GM18519 (cell line): ENCODE measurements at regions not wholly inside any gene's neighbourhood (a gene's known extent, or its start where the extent isn't known, plus 50 kb on each side); places are given as distances from the start of the nearest gene placed in this dataset.
"Not testable (repeated sequence)": the region's sequence is repeated elsewhere in the genome, so short reads cannot be mapped to it uniquely, and the experiment has no call there.

Source experiments
- ATAC-seq: cut with Tn5 transposase; IDR thresholded peaks from one replicate; pipeline ENCODE4 v1.9.1; 2021; ENCODE audit warnings: mild to moderate bottlenecking, moderate library complexity; ENCODE audit not compliant: unreplicated experiment, low FRiP score

GRCh38 chr1:95575291-95575690 is 341.3 kb downstream of the RWDD3 start:
- no peak for ATAC-seq

DNA sequence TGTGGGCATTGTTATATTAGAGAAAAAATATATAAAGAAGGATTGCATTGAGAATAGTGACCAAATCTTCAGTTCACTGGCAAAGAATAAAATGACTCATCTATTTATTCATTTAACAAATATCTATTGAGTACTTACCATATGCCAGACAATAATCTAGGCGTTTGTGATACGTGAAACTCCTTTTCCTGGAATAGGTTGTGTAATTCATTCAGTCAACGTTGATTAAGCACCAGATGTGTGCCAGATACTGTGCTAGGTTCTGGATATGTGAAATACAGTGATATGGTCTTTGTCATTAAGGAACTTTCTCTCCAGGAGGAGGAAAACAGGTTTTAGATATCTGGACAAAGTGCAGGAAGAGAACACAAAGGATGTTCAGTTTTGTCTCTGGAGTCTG is 344.5 kb downstream of the RWDD3 start:
- ATAC-seq, result no peak

DNA sequence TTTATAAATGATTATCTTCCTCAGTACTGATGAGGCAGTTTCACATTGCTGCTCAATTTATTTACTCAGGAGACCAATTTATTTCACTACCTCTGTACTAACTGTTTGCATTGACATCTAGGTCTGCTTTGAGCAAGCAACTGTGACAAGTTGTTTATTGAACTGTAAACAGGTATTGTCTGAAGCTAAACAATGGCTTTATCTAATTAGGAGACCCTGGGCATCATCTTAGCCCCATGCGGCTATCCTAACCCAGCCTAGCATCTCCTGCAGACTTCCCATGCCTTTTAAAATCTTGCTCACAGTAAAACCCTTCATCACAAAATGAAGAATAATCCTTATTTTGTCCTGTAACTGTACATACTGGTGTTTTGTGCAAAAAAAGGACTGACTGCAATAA is 348.2 kb downstream of the RWDD3 start:
- ATAC-seq, result no peak

GRCh38 chr1:95582746-95583145 is 348.7 kb downstream of the RWDD3 start:
- ATAC-seq, result no peak

DNA sequence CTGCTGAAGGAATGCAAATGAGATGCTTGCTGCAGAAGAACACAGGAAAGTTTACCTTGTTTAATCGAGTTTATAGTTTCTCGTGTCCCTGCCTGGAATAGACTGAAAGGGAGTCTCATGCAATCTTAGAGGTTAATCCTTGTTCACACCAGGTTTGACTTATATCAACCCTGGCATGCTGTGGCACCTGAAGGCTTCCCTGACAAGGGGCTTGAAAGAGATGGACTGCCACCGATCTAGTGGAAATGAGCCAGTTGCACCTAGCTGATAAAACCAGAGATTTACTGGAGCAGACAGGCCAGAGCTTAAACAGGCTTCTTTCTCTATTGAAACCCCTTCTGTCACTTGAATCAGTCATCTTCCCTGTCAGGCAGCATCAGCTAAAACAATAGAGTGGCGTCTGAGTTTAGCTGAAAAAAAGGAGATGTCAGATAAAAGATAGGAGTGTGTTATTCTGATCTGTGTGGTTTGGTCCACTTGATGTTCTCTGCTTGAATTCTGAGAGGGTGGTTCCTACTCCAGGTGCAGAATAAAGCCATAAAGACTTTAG is 349.7 kb downstream of the RWDD3 start:
- ATAC-seq, result no peak

DNA sequence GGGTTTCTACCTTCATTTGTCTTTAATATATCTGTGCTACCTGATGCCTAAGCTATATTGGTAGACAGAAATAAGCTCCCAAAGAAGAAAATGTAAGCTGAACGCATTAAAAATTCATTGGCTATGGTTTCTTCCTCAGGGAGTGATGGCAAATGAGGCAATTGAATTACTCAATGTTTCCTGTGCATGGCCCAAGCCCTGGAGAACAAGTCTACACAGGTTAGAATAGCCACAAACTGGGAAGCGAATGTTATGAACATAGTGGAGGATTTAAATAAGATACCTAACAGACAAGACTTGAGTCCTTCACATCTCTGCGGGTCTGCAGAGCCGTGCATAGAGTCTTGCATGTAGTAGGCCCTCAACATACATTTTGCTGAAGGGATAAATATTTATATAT is 350.3 kb downstream of the RWDD3 start:
- ATAC-seq, result no peak

DNA sequence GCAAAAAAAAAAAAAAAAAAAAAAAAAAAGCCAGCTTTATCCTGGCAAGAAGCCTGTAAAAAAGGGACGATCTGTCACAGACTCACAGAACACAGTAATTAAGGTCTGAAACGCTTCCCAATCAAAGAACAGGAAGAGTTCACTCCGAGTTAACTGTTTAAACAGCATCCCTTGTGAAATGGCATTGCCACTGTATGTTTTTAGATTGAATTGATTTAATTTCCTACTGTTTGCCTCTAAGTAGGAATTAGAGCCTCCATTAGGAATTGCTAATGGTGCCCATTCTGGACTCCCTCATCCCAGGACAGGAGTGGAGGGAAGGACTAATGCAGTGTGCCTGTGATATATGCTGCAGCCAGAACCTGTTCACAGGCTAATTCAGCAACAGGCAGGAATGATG is 370.8 kb downstream of the RWDD3 start:
- no peak for ATAC-seq

GRCh38 chr1:95614197-95614596 is 380.2 kb downstream of the RWDD3 start:
- no peak for ATAC-seq

DNA sequence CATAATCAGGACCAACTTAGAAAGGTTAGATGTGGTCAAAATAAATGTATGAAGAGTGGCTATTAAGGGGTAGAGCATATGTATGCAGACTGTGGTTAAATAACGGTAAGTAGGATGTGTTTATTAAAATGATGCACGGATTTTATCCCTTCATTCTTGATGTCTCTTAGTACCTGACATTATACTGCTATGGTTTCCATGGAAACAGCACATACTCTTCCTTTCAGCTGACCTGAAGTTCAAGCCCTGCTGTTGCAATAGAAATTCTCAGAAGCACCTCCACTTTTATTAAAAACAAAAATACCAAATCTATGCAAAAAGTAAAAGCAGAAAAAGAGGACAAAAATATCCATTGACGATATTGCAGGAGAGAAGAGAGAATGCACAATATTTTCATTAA is 381.4 kb downstream of the RWDD3 start:
- no peak for ATAC-seq

DNA sequence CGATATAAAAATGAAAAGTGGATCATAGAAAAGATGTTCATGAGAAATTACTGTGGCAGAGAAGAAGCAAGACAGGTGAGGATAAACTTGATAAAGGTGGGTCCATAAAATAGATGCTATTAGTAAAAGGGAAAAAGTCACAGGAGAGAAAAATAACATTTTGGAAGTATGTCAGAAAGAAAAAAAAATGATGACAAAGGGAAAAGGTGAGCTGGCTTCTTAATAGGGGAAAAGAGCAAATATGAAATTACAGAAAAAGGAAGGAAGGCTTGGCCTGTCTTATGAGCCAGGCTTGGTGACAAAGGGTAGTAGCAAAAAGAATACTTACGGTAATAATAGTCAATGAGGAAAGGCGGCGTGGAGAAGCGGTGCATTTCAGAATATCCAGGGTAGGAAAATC is 386.1 kb downstream of the RWDD3 start:
- ATAC-seq, result no peak

DNA sequence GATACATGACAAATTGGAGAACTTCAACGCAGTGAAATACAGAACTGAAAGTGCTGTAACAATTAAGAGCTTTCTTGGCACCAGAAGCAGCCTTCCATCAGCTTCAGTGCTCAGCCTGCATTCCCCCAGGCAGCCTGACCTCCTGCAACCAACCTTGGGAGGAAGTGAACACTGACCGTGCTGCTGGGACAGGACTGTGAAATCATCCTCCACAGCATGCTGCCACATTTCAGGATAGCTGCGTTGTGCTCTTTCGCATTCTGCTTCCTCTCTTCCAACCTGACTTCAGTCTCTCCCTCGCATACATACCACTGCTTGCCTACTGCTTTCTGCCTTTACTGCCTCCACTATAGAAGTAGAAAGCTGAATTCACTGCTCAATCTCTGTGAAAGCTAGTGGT is 388.6 kb downstream of the RWDD3 start:
- ATAC-seq, result no peak

GRCh38 chr1:95625224-95625623 is 391.2 kb downstream of the RWDD3 start:
- no peak for ATAC-seq

DNA sequence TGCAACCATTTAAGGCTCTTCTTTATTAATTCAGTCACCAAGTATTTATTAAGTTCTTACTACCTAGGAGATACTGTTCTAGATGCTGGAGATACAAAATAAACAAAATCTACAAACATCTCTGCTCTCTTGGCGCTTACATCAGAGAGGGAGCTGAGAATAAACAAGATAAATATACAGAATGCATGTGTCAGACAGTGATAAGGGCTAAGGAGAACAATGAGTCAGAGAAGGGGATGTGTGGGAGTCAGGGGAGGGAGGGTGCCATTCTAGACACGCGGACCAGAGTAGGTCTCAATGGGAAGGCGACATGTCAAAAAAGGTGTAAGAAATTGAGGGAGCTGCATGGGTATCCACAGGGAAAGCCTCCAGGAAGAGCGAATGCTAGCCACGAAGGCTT is 393.2 kb downstream of the RWDD3 start:
- no peak for ATAC-seq

DNA sequence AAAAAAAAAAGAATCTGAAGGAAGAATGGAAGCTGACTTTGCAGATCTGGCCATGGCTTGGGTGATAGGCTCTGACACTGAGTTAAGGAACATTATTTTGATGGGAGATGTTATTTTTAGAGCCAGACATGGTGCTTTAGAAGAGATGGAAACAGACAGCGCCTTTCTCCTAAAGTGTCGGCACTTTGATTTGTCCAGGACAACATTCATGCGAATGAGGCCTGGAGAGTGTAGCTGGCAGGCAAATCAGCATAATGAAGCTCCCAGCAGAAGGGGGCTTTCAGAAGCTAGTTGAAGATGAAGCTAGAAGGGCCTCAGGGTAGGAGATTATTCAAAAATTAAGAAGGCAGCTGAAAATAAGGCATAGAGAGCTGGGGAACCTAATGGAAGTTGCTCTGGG is 397.7 kb downstream of the RWDD3 start:
- no peak for ATAC-seq

DNA sequence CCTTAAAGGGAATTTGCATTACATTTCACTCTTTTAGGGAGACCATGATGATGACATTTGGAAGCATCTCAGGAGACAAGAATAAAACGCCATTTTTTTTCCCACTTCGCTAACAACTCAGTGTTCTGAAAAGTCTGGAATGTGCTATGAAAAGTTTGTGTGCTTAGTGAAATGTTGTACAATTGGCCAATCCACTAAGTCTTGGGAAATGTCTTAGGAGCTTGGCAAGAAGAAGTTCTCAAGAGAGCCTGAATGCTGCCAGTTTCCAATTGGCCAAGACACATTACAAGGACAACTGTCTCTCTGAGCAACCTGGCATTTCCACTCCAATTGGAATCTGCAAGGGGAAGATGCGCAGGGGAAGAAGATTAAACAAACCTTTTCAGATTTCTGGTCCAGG is 401.8 kb downstream of the RWDD3 start:
- no peak for ATAC-seq

GRCh38 chr1:95636897-95637296 is 402.9 kb downstream of the RWDD3 start:
- ATAC-seq, result no peak

DNA sequence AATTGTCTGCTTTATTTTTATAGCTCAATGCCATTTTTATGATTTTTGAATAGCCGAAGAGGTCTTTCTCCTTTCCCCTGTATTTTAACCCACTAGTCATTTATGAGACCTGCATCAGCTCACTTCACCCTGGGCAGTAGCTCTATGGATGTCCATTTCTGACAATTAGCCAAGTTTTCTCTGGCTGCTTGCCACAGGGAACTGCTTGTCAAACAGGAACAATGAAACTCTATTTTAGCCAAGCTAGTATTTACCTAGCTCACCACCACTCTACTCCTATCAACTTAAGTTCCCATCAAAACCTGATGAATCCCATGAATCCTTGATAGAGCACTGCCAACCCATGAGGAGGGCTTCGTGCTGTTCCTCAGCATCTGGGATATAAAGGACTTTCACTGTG is 406.7 kb downstream of the RWDD3 start:
- ATAC-seq, result no peak

DNA sequence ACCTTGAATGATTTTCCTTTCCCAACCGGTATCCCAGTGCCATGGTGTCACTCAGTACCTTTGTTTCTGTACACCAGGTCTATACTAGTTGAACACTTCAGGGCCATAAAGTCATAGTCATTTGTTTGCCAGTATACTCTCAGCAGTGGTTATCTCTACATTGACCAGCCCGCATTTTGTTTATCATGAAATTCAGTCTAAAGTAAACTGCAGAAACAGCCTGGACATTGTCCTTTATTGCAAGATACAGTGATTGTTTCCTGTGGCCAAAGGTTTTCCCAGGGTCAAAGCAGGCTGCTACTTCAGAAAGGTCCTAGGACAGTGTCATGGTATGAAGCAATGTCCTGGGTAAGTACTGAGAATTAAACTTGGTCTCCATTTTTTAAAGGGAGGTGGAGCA is 407.4 kb downstream of the RWDD3 start:
- no peak for ATAC-seq

DNA sequence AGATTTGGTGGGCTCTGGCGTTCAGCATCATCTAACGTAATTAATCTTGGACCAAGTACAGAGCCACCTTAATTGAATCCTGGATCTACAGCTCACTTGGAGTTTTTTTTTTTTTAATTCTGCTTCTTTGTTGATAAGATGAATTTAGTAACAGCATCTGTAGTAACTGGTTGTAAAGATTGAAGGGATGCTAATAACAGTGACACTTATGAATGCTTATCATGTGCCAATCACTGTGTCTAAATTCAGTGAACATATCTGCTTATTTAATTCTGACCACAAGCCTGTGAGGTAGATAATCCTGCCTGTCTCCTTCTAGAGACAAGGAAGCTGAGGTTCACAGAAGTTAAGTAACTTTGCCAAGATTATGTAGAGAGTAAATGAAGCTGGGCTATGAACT is 408.0 kb downstream of the RWDD3 start:
- no peak for ATAC-seq

DNA sequence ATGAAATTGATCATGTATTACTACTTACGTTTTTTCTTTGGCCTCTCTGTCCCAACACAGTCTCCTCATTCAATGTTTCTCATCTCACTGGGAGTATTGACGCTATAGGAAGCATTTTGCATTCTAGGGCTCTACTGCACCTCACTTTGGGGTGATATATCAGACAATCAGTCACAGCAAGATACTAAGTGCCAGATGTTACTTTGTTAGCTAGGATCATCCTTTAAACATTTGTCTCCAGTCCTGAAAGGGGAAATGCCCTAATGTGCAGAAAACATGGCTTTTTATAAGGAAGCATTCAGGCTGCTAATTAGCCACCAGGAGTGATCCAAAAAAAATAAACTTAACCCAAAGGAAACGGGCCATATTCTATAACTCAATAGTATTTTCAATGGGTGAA is 409.1 kb downstream of the RWDD3 start:
- no peak for ATAC-seq

- not testable (repeated sequence) for ATAC-seq
These were observed 411.1 kb downstream of the RWDD3 start for GRCh38 chr1:95645126-95645525.

DNA sequence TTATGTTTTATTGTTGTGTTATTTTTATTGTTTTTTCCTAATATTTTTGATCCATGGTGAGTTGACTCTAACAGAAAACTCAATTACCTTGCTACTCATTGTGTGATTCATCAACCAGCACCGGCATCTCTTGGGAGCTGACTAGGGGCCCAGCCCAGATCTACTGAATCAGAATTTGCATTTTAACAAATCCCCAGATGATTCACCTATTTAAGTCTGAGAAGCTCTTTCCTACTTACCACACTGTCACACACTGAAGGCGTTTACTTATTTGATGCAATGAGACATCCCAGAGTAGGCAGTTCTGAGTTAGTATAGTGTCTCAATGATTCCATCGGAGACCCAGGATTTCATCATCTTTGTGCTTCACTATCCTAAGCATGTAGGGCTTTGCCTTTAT is 416.6 kb downstream of the RWDD3 start:
- no peak for ATAC-seq

- ATAC-seq, result no peak
These were observed 418.5 kb downstream of the RWDD3 start for GRCh38 chr1:95652423-95652965.
